SKM-1 (cell line): ENCODE measurements at regions not wholly inside any gene's neighbourhood (a gene's known extent, or its start where the extent isn't known, plus 50 kb on each side); places are given as distances from the start of the nearest gene placed in this dataset.

Source experiments
- DNase-seq: peaks from one replicate; lab custom pipeline; 2025; ENCODE audit not compliant: unreplicated experiment; lab: John Stamatoyannopoulos, UW

- DNase-seq, result no peak
Measured at GRCh38 chr2:831622-832021, 119.0 kb upstream of the SNTG2 start.

- no peak for DNase-seq
Measured at GRCh38 chr2:831225-831536, 119.5 kb upstream of the SNTG2 start.

- DNase-seq, result no peak
Measured at GRCh38 chr2:830419-831224, 120.0 kb upstream of the SNTG2 start.

- no peak for DNase-seq
Measured at GRCh38 chr2:829047-829446, 121.6 kb upstream of the SNTG2 start.

GRCh38 chr2:824954-825353 lies 125.7 kb upstream of the SNTG2 start:
- no peak for DNase-seq

GRCh38 chr2:824524-824923 lies 126.1 kb upstream of the SNTG2 start:
- no peak for DNase-seq

- DNase-seq, result no peak
Measured at GRCh38 chr2:821546-821945, 129.1 kb upstream of the SNTG2 start.

- no peak for DNase-seq
Measured at GRCh38 chr2:819601-820000, 131.0 kb upstream of the SNTG2 start.

GRCh38 chr2:819121-819520 lies 131.5 kb upstream of the SNTG2 start:
- no peak for DNase-seq

- DNase-seq, result no peak
Measured at GRCh38 chr2:817336-818015, 133.2 kb upstream of the SNTG2 start.

- no peak for DNase-seq
Measured at GRCh38 chr2:816278-816677, 134.4 kb upstream of the SNTG2 start.

GRCh38 chr2:810397-810796 lies 133.2 kb upstream of the TMEM18 start:
- DNase-seq, result no peak

GRCh38 chr2:807300-807699 lies 130.1 kb upstream of the TMEM18 start:
- no peak for DNase-seq

GRCh38 chr2:805664-806063 lies 128.5 kb upstream of the TMEM18 start:
- no peak for DNase-seq

- DNase-seq, result no peak
Measured at GRCh38 chr2:797993-798392, 120.8 kb upstream of the TMEM18 start.

- DNase-seq, result no peak
Measured at GRCh38 chr2:797556-797955, 120.3 kb upstream of the TMEM18 start.

GRCh38 chr2:796141-796985 lies 119.2 kb upstream of the TMEM18 start:
- DNase-seq, result no peak

GRCh38 chr2:795531-796041 lies 118.4 kb upstream of the TMEM18 start:
- no peak for DNase-seq

GRCh38 chr2:794554-795241 lies 117.5 kb upstream of the TMEM18 start:
- DNase-seq, result no peak

GRCh38 chr2:793236-793635 lies 116.0 kb upstream of the TMEM18 start:
- no peak for DNase-seq

- DNase-seq, result no peak
Measured at GRCh38 chr2:792687-793086, 115.5 kb upstream of the TMEM18 start.
